NCI-H1105 treated with DMSO at 0.1 percent for 48 hours (cell line): ENCODE measurements at regions not wholly inside any gene's neighbourhood (a gene's known extent, or its start where the extent isn't known, plus 50 kb on each side); places are given as distances from the start of the nearest gene placed in this dataset.

Experiments
- DNase-seq: peaks from one replicate; lab custom pipeline; 2025; lab: John Stamatoyannopoulos, UW

GRCh38 chr19:32294871-32295438, 50.5 kb upstream of the ZNF507 start:
- no peak for DNase-seq
